Mucosa of descending colon (tissue), 3 donors: ENCODE measurements at regions not wholly inside any gene's neighbourhood (a gene's known extent, or its start where the extent isn't known, plus 50 kb on each side); places are given as distances from the start of the nearest gene placed in this dataset.

Experiments
- ATAC-seq: fragments of 200-7000 bp; cut with Tn5 transposase; one replicate; pipeline ENCODE4 v1.9.1; 2020; ENCODE audit warnings: mild to moderate bottlenecking, moderate library complexity
- DNase-seq, 3 donors: peaks; one replicate each; pipeline ENCODE4 v3.0.0-alpha.2; 2020
- H3K36me3 ChIP-seq: fragments of 200-600 bp; one replicate; pipeline ENCODE4 v1.8.0; 2021; ENCODE audit warnings: low read depth, mild to moderate bottlenecking
- H3K4me1 ChIP-seq: fragments of 200-600 bp; one replicate; pipeline ENCODE4 v1.8.0; 2021; ENCODE audit warnings: low read depth, mild to moderate bottlenecking
- H3K4me3 ChIP-seq: fragments of 200-600 bp; one replicate; pipeline ENCODE4 v1.8.0; 2021; ENCODE audit warnings: mild to moderate bottlenecking
- H3K9me3 ChIP-seq: fragments of 200-600 bp; one replicate; pipeline ENCODE4 v1.8.0; 2021; ENCODE audit warnings: mild to moderate bottlenecking
- CTCF ChIP-seq: fragments of 200-600 bp; IDR thresholded peaks from one replicate; pipeline ENCODE4 v1.8.0; 2022; ENCODE audit warnings: antibody characterized with exemption, mild to moderate bottlenecking
- intact Hi-C, 2 donors: fragments of 100-400 bp; cut with DNase I in 1 of 2; cut with micrococcal nuclease in 1 of 2; formaldehyde crosslinking; loops; one replicate each; pipeline versions ENCODE4 v1.11.0 to v1.11.1; 2022; cut with DNase I, micrococcal nuclease
- donor health status: DM: no; HTN: no; CAD: no; lungs with moderate emphysema.
- donor health status: DM: no; HTN: no; CAD: no.
- donor health status: DM: no; HTN: yes; CAD: no.

GRCh38 chr12:104870797-104871196 is 87.3 kb downstream of the SLC41A2 start:
- TF ChIP-seq CTCF = no peak
- Histone ChIP-seq H3K36me3 (no peaks in the 10 kb centered on the region), H3K9me3 (no peaks in the 10 kb centered on the region), H3K4me3 (no peak overlapping the region), H3K4me1 (no peaks in the 10 kb centered on the region)
- DNase-seq (no peak), ATAC-seq (no peak)
- intact Hi-C loops = loop anchor here in 1 of 2 donors (10.0 kb wide), 1 partner anchor 666 kb away; no protein-coding TSS in a partner anchor

GRCh38 chr12:104866291-104866690 is 91.8 kb downstream of the SLC41A2 start:
- no peaks in the 10 kb centered on the region for H3K4me1 ChIP-seq
- intact Hi-C loops = no loop called here
- DNase-seq (no peak), ATAC-seq (no peak)
- H3K4me3 ChIP-seq = no peak overlapping the region
- H3K9me3 ChIP-seq = no peaks in the 10 kb centered on the region
- H3K36me3 ChIP-seq = no peaks in the 10 kb centered on the region
- no peak for TF ChIP-seq CTCF

- no peak for TF ChIP-seq CTCF
- H3K4me3 ChIP-seq = no peak overlapping the region
- no peaks in the 10 kb centered on the region for H3K4me1 ChIP-seq
- no peaks in the 10 kb centered on the region for H3K36me3 ChIP-seq
- DNase-seq = no peak
- H3K9me3 ChIP-seq = no peaks in the 10 kb centered on the region
- intact Hi-C loops = no loop called here
- ATAC-seq = no peak
These were observed 93.0 kb downstream of the SLC41A2 start for GRCh38 chr12:104865080-104865479.

GRCh38 chr12:104864668-104865067 is 93.4 kb downstream of the SLC41A2 start:
- Histone ChIP-seq H3K36me3 (no peaks in the 10 kb centered on the region), H3K9me3 (no peaks in the 10 kb centered on the region), H3K4me1 (no peaks in the 10 kb centered on the region), H3K4me3 (no peak overlapping the region)
- TF ChIP-seq CTCF = no peak
- ATAC-seq (no peak), DNase-seq (no peak)
- intact Hi-C loops = no loop called here

GRCh38 chr12:104863296-104863948 is 94.7 kb downstream of the SLC41A2 start:
- no peak for TF ChIP-seq CTCF
- no peaks in the 10 kb centered on the region for H3K4me1 ChIP-seq
- no peaks in the 10 kb centered on the region for H3K36me3 ChIP-seq
- H3K4me3 ChIP-seq = no peak overlapping the region
- DNase-seq (no peak), ATAC-seq (no peak)
- H3K9me3 ChIP-seq = no peaks in the 10 kb centered on the region
- intact Hi-C loops = no loop called here
